Cardiac fibroblast (primary cell): ENCODE measurements at regions not wholly inside any gene's neighbourhood (a gene's known extent, or its start where the extent isn't known, plus 50 kb on each side); places are given as distances from the start of the nearest gene placed in this dataset.
A peak's percentile ranks its signal among the peaks of the same experiment; 100 is the strongest.

Experiments
- DNase-seq, 2 donors: peaks; one replicate each; pipeline versions ENCODE4 v3.0.0 to v3.0.0-alpha.2; 2010; ENCODE audit warnings: low read depth in 2 of 2
- H3K4me3 ChIP-seq, 2 donors: replicated peaks in 1 of 2; 1 replicate in 1 of 2; 2 replicates in 1 of 2; pipeline ENCODE4 v1.5.1; 2011; ENCODE audit warnings: low read depth in 2 of 2, low read length in 2 of 2, mild to moderate bottlenecking in 2 of 2, moderate library complexity in 1 of 2
- TF ChIP-seq, protein P1 (sequence below): IDR thresholded peaks from one replicate; pipeline ENCODE4 v1.5.1; 2011; ENCODE audit warnings: low read depth, mild to moderate bottlenecking, low read length, inconsistent platforms

GRCh38 chr9:31140316-31140715 is 1244.1 kb upstream of the ACO1 start:
- DNase-seq = peak; percentile 25 to 45
- TF ChIP-seq, protein P1, sequence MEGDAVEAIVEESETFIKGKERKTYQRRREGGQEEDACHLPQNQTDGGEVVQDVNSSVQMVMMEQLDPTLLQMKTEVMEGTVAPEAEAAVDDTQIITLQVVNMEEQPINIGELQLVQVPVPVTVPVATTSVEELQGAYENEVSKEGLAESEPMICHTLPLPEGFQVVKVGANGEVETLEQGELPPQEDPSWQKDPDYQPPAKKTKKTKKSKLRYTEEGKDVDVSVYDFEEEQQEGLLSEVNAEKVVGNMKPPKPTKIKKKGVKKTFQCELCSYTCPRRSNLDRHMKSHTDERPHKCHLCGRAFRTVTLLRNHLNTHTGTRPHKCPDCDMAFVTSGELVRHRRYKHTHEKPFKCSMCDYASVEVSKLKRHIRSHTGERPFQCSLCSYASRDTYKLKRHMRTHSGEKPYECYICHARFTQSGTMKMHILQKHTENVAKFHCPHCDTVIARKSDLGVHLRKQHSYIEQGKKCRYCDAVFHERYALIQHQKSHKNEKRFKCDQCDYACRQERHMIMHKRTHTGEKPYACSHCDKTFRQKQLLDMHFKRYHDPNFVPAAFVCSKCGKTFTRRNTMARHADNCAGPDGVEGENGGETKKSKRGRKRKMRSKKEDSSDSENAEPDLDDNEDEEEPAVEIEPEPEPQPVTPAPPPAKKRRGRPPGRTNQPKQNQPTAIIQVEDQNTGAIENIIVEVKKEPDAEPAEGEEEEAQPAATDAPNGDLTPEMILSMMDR = peak; percentile 7
- no peak overlapping the region for H3K4me3 ChIP-seq

DNA sequence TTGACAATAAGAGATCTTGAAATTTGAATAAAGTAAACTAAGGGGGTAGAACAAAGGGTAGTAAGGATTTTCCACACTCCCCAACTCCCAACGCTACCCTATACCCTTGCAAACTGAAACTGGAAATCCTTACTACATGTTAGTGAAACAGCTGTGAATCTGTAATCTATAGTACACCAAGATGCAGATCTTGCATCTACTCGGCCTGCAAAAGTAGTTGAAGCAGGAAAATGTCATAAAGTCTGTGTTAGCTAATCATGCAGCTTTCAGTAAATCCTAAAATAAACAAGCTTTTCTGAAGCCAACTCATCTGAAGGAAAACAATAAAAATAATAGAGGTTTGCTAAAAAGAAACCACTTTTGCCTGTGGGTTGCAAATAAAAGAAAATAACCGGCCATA is 1242.0 kb upstream of the ACO1 start:
- H3K4me3 ChIP-seq = no peak overlapping the region
- no peak for DNase-seq
- TF ChIP-seq, protein P1 = no peak

DNA sequence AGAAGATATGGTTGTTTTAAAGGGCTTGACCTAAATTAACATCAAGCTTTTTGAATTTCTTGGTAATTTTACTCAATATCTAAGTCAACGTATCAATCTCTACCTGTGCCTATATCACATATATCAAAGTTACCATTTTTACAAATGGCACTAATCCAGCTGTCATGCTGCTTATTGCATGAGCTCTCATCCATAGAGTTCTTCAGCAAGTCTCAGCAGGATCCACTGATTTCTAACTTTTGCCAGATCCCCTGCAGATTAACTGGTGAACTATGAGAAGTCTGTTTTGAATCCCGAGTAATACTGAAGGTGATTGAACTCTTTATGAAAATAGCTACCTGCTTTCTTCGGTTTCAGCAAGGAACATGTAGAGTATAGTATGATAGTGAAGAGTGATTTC is 1239.8 kb upstream of the ACO1 start:
- H3K4me3 ChIP-seq = no peak overlapping the region
- TF ChIP-seq, protein P1 = no peak
- no peak for DNase-seq

GRCh38 chr9:31146485-31147166 is 1237.8 kb upstream of the ACO1 start:
- TF ChIP-seq, protein P1 = no peak
- DNase-seq = no peak
- no peak overlapping the region for H3K4me3 ChIP-seq

DNA sequence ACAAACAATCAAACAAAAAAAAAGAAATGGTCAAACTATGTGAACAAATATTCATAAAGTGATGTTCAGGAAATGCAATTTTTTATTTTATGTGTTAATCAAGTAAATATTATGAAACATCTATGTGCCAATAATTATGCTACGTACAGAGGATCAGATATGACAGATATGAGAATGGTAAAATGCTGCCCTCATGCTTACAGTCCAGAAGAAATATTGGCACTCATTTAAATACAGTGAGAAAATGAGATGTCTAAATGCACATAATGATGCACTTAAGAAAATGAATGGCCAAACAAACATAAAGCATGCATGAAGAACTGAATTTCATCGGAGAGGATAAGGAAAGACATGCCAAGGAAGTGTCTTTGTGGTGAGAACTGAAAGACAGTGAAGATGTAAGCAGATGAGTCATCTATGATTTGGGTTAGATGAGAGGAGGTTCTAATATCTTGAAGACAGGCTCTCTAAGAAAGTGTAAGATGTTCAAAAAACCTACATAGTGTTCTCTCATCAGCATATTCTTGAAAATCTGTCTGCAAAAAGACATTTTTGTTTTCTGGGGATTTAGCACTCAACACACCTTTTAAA is 1231.1 kb upstream of the ACO1 start:
- TF ChIP-seq, protein P1 = no peak
- no peak overlapping the region for H3K4me3 ChIP-seq
- DNase-seq = peak in 1 of 2 donors; percentile 16

DNA sequence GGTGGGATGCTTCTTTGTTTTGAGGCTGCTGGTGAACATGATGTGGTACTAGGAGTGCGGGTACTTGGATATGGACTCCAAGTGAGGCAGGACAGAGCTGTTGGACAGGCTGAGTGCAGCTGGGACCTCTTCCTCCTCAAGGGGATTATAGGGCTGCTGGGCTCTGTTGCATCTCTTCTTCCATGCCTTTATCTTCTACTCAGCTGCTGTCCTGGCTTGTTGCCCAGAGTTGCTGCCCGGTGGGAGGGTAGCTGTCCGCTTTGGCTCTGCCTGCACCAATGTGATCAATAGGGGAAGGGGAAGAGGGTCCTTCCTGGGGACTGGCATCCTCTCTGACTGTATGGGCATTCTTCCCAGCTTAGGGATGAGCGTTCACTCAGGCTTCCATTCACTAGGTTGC is 1217.9 kb upstream of the ACO1 start:
- no peak overlapping the region for H3K4me3 ChIP-seq
- no peak for DNase-seq
- TF ChIP-seq, protein P1 = no peak
